A549 (cell line): ENCODE measurements at regions not wholly inside any gene's neighbourhood (a gene's known extent, or its start where the extent isn't known, plus 50 kb on each side); places are given as distances from the start of the nearest gene placed in this dataset.

Experiments
- ATAC-seq, 2 experiments: fragments of 200-7000 bp in 1 of 2; fragments of >200 bp in 1 of 2; cut with Nextera tagmentation in 1 of 2; cut with Tn5 transposase in 1 of 2; 3 replicates each; pipeline versions ENCODE4 v1.8.0 to v1.9.1; 2018 to 2020; ENCODE audit warnings: mild to moderate bottlenecking in 1 of 2, moderate library complexity in 1 of 2
- CTCF ChIA-PET: fragments of 300-600 bp; sonication (Branson Sonifier 250); formaldehyde crosslinking; extraction: SDS; loops from one replicate; lab custom pipeline; 2021; ENCODE audit warnings: antibody characterized with exemption, inconsistent platforms; lab: Yijun Ruan, JAX
- POLR2A ChIA-PET: fragments of 350-600 bp; formaldehyde crosslinking; extraction: SDS; loops from one replicate; lab custom pipeline; 2021; ENCODE audit warnings: antibody characterized with exemption, inconsistent platforms; lab: Yijun Ruan, JAX
- DNase-seq, 2 experiments: peaks; one replicate each; pipeline versions ENCODE4 v3.0.0 to v3.0.0-alpha.2; 2011 to 2016; ENCODE audit warnings: low read depth in 1 of 2, low spot score in 1 of 2
- FAIRE-seq: peaks from 2 replicates; lab custom pipeline; 2011; peaks lifted over from hg19 to GRCh38; lab: Jason Lieb, UNC
- H3K27ac ChIP-seq, 2 experiments: fragments of >200 bp; sonication (Bioruptor Twin); formaldehyde crosslinking; 3 replicates each; pipeline ENCODE4 v1.5.1; 2016 to 2017
- H3K4me1 ChIP-seq: fragments of >200 bp; sonication (Bioruptor Twin); formaldehyde crosslinking; 3 replicates; pipeline ENCODE4 v1.6.1; 2016
- H3K4me2 ChIP-seq: fragments of >200 bp; sonication (Bioruptor Twin); formaldehyde crosslinking; 3 replicates; pipeline ENCODE4 v1.6.1; 2016
- H3K4me3 ChIP-seq: fragments of >200 bp; sonication (Bioruptor Twin); formaldehyde crosslinking; 3 replicates; pipeline ENCODE4 v1.5.1; 2016
- H3K9me3 ChIP-seq: fragments of >200 bp; sonication (Bioruptor Twin); formaldehyde crosslinking; 3 replicates; pipeline ENCODE4 v1.6.1; 2016
- BHLHE40 ChIP-seq: IDR thresholded peaks from 2 replicates; pipeline ENCODE4 v1.6.1; 2012; ENCODE audit warnings: low read depth, low read length, inconsistent platforms
- CEBPB ChIP-seq, 2 experiments: fragments of >200 bp in 1 of 2; sonication (Bioruptor Twin) in 1 of 2; formaldehyde crosslinking in 1 of 2; IDR thresholded peaks; 2 replicates each; pipeline ENCODE4 v1.6.1; 2012 to 2016
- CHD4 ChIP-seq: fragments of 200-600 bp; sonication (generic); IDR thresholded peaks from 2 replicates; pipeline ENCODE4 v1.6.1; 2016; ENCODE audit warnings: antibody characterized with exemption, mild to moderate bottlenecking, borderline replicate concordance
- EHF ChIP-seq: fragments of 250-450 bp; sonication (Bioruptor Pico); IDR thresholded peaks from 2 replicates; pipeline ENCODE4 v1.5.0; 2020; ENCODE audit warnings: mild to moderate bottlenecking
- FOSL2 ChIP-seq, 2 experiments: fragments of 450-650 bp in 1 of 2; fragments of >200 bp in 1 of 2; sonication (Bioruptor Twin) in 1 of 2; formaldehyde crosslinking; IDR thresholded peaks; 2 replicates each; pipeline versions ENCODE4 v1.5.0 to v1.6.1; 2016 to 2020; ENCODE audit warnings: mild to moderate bottlenecking in 1 of 2, moderate library complexity in 1 of 2
- FOXS1 ChIP-seq: fragments of 250-450 bp; sonication (Bioruptor Pico); IDR thresholded peaks from 2 replicates; pipeline ENCODE4 v1.5.0; 2020; ENCODE audit warnings: mild to moderate bottlenecking, moderate library complexity
- HES2 ChIP-seq: fragments of >200 bp; sonication (Bioruptor Twin); formaldehyde crosslinking; IDR thresholded peaks from 2 replicates; pipeline ENCODE4 v1.6.1; 2016
- HOXB13 ChIP-seq: fragments of 250-450 bp; sonication (Bioruptor Pico); IDR thresholded peaks from 2 replicates; pipeline ENCODE4 v1.5.0; 2020; ENCODE audit warnings: low read depth, mild to moderate bottlenecking, moderate library complexity
- HOXB5 ChIP-seq: fragments of 250-450 bp; sonication (Bioruptor Pico); IDR thresholded peaks from 2 replicates; pipeline ENCODE4 v1.5.0; 2020; ENCODE audit warnings: mild to moderate bottlenecking, moderate library complexity
- KDM1A ChIP-seq: fragments of 200-600 bp; sonication (generic); IDR thresholded peaks from 2 replicates; pipeline ENCODE4 v1.6.1; 2016; ENCODE audit warnings: low read depth, mild to moderate bottlenecking
- KDM5A ChIP-seq: fragments of 200-600 bp; sonication (generic); IDR thresholded peaks from 2 replicates; pipeline ENCODE4 v1.6.1; 2016; ENCODE audit warnings: antibody characterized with exemption, mild to moderate bottlenecking
- MAFK ChIP-seq: fragments of 450-650 bp; IDR thresholded peaks from 2 replicates; pipeline ENCODE4 v1.6.1; 2014; ENCODE audit not compliant: partially characterized antibody
- NFE2L2 ChIP-seq: fragments of 150-350 bp; conservative IDR thresholded peaks from 2 replicates; pipeline ENCODE4 v1.6.1; 2014; ENCODE audit warnings: low read length
- PHF8 ChIP-seq: fragments of 200-600 bp; sonication (generic); IDR thresholded peaks from 2 replicates; pipeline ENCODE4 v1.6.1; 2016; ENCODE audit warnings: low read depth, mild to moderate bottlenecking, antibody characterized with exemption, moderate library complexity, borderline replicate concordance
- RFX5 ChIP-seq: fragments of 450-650 bp; IDR thresholded peaks from 2 replicates; pipeline ENCODE4 v1.7.1; 2014; ENCODE audit warnings: antibody characterized with exemption, mild to moderate bottlenecking, moderate library complexity
- SMC3 ChIP-seq: fragments of >200 bp; sonication (Bioruptor Twin); formaldehyde crosslinking; IDR thresholded peaks from 3 replicates; pipeline ENCODE4 v1.6.1; 2018; ENCODE audit warnings: inconsistent platforms
- TP53 ChIP-seq: fragments of 250-450 bp; sonication (Bioruptor Pico); IDR thresholded peaks from 2 replicates; pipeline ENCODE4 v1.5.0; 2021; ENCODE audit warnings: mild to moderate bottlenecking, moderate library complexity
- ZFP36 ChIP-seq: fragments of 450-650 bp; IDR thresholded peaks from 2 replicates; pipeline ENCODE4 v1.6.1; 2014; ENCODE audit warnings: borderline replicate concordance; ENCODE audit not compliant: partially characterized antibody
- WGBS: methylation state at CpG from one replicate; pipeline ENCODE4 v1.1.6; 2017; ENCODE audit errors: missing lambda C conversion rate; 5-methylcytosine and 5-hydroxymethylcytosine counted together
- TF ChIP-seq, protein P1 (sequence below): IDR thresholded peaks from 2 replicates; pipeline ENCODE4 v1.6.1; 2012
- TF ChIP-seq, protein P2 (sequence below): fragments of >200 bp; sonication (Bioruptor Twin); formaldehyde crosslinking; IDR thresholded peaks from 3 replicates; pipeline ENCODE4 v1.5.1; 2016
- TF ChIP-seq, protein P3 (sequence below): fragments of >200 bp; sonication (Bioruptor Twin); formaldehyde crosslinking; IDR thresholded peaks from 3 replicates; pipeline ENCODE4 v1.6.1; 2016

DNA sequence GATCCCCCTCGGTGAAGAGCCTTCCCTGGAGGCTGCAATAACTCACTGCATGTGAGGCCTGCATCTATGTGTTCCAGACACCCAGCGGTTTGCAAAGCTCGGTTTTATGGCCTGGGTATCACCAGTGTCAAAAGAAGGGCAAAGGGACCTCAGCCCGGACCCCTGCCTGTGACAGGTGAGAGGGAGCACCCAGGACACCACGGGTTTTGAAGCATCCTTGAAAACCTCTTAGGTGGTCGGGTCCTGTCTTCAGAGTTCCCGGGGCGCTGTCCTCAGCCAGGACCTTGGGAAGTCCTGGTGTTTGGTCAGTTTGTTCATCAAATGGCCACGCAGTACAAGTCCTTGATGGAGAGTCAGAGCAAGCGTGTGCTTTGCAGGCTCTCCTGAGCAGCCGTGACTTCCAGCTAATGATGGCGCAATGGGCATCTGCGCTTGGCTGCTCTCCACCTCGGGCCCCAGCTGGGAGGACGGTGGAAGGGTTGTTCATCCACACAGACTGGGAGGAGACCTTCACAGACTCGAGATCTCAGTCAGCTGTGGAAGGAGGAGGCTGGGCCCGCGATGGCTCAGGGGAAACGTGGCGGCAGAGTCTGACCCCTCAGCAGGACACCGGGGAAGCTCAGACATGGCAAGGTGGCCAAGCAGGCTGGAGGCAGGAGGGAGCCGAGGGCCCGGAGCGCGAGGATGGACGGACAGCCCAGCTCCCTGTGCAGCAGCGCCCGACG, 113.1 kb upstream of the GPC1 start:
- H3K4me1 ChIP-seq = no peaks in the 10 kb centered on the region
- no peak overlapping the region for H3K27ac ChIP-seq
- no peaks in the 10 kb centered on the region for H3K9me3 ChIP-seq
- no peak overlapping the region for H3K4me2 ChIP-seq
- CTCF ChIA-PET = no interaction called here
- no peak for ATAC-seq
- POLR2A ChIA-PET = no interaction called here
- WGBS = 61% methylated on average over 27 of the region's 29 CpGs
- no peak for FAIRE-seq
- TF ChIP-seq PHF8 = no peak
- no peak for TF ChIP-seq KDM1A
- TF ChIP-seq, all 56 proteins: peak for 0
- DNase-seq = no peak
- H3K4me3 ChIP-seq = no peak overlapping the region

DNA sequence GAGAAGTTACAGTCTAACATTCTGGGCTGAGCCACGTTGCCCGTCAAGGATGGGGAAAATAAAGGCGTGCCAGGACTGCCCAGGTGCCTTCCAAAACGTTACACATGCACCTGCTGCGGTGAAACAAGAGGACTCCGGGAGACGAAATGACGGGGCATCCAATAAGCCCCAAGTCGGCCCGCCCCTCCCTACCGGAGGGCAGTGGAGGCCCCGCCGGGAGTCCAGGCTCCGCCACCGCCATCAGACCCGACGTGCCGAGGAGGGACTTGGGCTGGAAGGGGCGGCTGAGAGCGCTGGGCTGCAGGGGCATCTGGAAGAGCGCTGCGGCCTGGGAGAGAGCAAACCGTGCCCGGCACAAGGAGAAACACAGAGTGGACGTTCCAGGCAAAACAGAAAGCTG, 112.5 kb upstream of the GPC1 start:
- FAIRE-seq (no peak), ATAC-seq (no peak), DNase-seq (no peak)
- TF ChIP-seq HOXB5 (CRISPR knock-in tag) (no peak), FOSL2 (IDR thresholded peaks at IDR 0.05) (no peak), FOSL2 (CRISPR knock-in tag; IDR thresholded peaks at IDR 0.05) (no peak), CEBPB (IDR thresholded peaks at IDR 0.05) (no peak), SMC3 (no peak), KDM5A (no peak), ZFP36 (no peak), TP53 (CRISPR knock-in tag) (no peak), HES2 (no peak), HOXB13 (no peak), CHD4 (no peak), RFX5 (no peak), KDM1A (no peak), BHLHE40 (no peak), FOXS1 (CRISPR knock-in tag) (no peak), EHF (CRISPR knock-in tag) (no peak), MAFK (no peak), NFE2L2 (no peak)
- TF ChIP-seq, protein P1, sequence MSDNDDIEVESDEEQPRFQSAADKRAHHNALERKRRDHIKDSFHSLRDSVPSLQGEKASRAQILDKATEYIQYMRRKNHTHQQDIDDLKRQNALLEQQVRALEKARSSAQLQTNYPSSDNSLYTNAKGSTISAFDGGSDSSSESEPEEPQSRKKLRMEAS = no peak
- TF ChIP-seq, protein P2, sequence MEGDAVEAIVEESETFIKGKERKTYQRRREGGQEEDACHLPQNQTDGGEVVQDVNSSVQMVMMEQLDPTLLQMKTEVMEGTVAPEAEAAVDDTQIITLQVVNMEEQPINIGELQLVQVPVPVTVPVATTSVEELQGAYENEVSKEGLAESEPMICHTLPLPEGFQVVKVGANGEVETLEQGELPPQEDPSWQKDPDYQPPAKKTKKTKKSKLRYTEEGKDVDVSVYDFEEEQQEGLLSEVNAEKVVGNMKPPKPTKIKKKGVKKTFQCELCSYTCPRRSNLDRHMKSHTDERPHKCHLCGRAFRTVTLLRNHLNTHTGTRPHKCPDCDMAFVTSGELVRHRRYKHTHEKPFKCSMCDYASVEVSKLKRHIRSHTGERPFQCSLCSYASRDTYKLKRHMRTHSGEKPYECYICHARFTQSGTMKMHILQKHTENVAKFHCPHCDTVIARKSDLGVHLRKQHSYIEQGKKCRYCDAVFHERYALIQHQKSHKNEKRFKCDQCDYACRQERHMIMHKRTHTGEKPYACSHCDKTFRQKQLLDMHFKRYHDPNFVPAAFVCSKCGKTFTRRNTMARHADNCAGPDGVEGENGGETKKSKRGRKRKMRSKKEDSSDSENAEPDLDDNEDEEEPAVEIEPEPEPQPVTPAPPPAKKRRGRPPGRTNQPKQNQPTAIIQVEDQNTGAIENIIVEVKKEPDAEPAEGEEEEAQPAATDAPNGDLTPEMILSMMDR = no peak
- TF ChIP-seq, protein P3, sequence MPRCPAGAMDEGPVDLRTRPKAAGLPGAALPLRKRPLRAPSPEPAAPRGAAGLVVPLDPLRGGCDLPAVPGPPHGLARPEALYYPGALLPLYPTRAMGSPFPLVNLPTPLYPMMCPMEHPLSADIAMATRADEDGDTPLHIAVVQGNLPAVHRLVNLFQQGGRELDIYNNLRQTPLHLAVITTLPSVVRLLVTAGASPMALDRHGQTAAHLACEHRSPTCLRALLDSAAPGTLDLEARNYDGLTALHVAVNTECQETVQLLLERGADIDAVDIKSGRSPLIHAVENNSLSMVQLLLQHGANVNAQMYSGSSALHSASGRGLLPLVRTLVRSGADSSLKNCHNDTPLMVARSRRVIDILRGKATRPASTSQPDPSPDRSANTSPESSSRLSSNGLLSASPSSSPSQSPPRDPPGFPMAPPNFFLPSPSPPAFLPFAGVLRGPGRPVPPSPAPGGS = no peak
- Histone ChIP-seq H3K27ac (no peak overlapping the region), H3K4me1 (no peaks in the 10 kb centered on the region), H3K4me3 (no peak overlapping the region), H3K4me2 (no peak overlapping the region), H3K9me3 (no peaks in the 10 kb centered on the region)
- ChIA-PET POLR2A (no interaction called here), CTCF (interaction anchor here (1.6 kb wide), 1 partner anchor 90 kb away, joined by 5 read pairs; no protein-coding TSS in a partner anchor)
- 78% methylated on average over 25 of the region's 25 CpGs for WGBS
